Gastrocnemius medialis (tissue), 4 donors: ENCODE measurements at regions not wholly inside any gene's neighbourhood (a gene's known extent, or its start where the extent isn't known, plus 50 kb on each side); places are given as distances from the start of the nearest gene placed in this dataset.

Experiments
- POLR2A ChIP-seq, 2 donors: fragments of 450-650 bp; IDR thresholded peaks; one replicate each; pipeline ENCODE4 v1.6.1; 2017; ENCODE audit warnings: antibody characterized with exemption in 2 of 2, mild to moderate bottlenecking in 2 of 2, moderate library complexity in 2 of 2
- TF ChIP-seq, protein P1 (sequence below), 5 experiments: fragments of 450-650 bp in 3 of 5; fragments of 200-600 bp in 2 of 5; sonication (generic) in 2 of 5; IDR thresholded peaks in 4 of 5; conservative IDR thresholded peaks in 1 of 5; 1 replicate in 4 of 5; 2 replicates in 1 of 5; pipeline ENCODE4 v1.5.1; 2016 to 2019; ENCODE audit warnings: antibody characterized with exemption in 5 of 5, mild to moderate bottlenecking in 3 of 5, moderate library complexity in 3 of 5

DNA sequence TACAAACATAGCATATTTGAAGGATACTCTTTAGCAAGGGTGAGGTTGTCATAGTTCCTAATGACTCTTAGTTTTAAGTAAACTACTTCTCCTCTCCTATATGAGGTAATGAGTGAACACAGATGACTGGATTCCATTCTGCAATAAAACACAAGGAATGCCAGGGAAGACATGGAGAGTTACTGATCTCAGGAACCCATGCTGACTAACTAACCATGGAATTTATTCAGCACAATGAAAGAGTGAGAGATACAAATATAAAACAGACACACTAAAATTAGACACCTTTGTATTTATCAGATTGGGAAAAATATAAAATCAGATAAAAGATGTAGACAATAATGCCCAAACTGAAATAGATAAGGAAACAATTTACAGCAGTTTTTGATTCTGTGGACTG lies 1525.9 kb upstream of the SLC10A2 start:
- TF ChIP-seq, protein P1, sequence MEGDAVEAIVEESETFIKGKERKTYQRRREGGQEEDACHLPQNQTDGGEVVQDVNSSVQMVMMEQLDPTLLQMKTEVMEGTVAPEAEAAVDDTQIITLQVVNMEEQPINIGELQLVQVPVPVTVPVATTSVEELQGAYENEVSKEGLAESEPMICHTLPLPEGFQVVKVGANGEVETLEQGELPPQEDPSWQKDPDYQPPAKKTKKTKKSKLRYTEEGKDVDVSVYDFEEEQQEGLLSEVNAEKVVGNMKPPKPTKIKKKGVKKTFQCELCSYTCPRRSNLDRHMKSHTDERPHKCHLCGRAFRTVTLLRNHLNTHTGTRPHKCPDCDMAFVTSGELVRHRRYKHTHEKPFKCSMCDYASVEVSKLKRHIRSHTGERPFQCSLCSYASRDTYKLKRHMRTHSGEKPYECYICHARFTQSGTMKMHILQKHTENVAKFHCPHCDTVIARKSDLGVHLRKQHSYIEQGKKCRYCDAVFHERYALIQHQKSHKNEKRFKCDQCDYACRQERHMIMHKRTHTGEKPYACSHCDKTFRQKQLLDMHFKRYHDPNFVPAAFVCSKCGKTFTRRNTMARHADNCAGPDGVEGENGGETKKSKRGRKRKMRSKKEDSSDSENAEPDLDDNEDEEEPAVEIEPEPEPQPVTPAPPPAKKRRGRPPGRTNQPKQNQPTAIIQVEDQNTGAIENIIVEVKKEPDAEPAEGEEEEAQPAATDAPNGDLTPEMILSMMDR (IDR thresholded peaks at IDR 0.05 in 4 of 5, conservative IDR thresholded peaks at IDR 0.05 in 1 of 5) = no peak
- no peak for TF ChIP-seq POLR2A (IDR thresholded peaks at IDR 0.05)
